Caco-2 (cell line): ENCODE measurements at regions not wholly inside any gene's neighbourhood (a gene's known extent, or its start where the extent isn't known, plus 50 kb on each side); places are given as distances from the start of the nearest gene placed in this dataset.

ENCODE experiments used
- BruUV-seq: library from RNA; stranded (reverse); fragments of 400-500 nt; replicated peaks from 2 replicates; lab custom pipeline; 2021; lab: Mats Ljungman, UMichigan
- CTCF ChIA-PET: fragments of 300-600 bp; sonication (Branson Sonifier 250); formaldehyde crosslinking; loops from one replicate; lab custom pipeline; 2022; ENCODE audit warnings: antibody characterized with exemption; lab: Charles Lee
- POLR2A ChIA-PET: fragments of 300-600 bp; sonication (Branson Sonifier 250); formaldehyde crosslinking; loops from one replicate; lab custom pipeline; 2022; ENCODE audit warnings: antibody characterized with exemption; lab: Charles Lee
- DNase-seq, 2 experiments: peaks; one replicate each; pipeline versions ENCODE4 v3.0.0 to v3.0.0-alpha.2; 2020 to 2022
- H3K27me3 ChIP-seq: replicated peaks from 2 replicates; pipeline ENCODE4 v1.6.0; 2011; ENCODE audit warnings: low read length; ENCODE audit not compliant: control insufficient read depth, insufficient read depth
- H3K36me3 ChIP-seq: 2 replicates; pipeline ENCODE4 v1.5.1; 2011; ENCODE audit warnings: low read length; ENCODE audit not compliant: control insufficient read depth, insufficient read depth
- H3K4me1 ChIP-seq: fragments of 250-450 bp; sonication (Bioruptor Pico); 2 replicates; pipeline ENCODE4 v1.5.1; 2020; ENCODE audit warnings: mild to moderate bottlenecking
- H3K4me3 ChIP-seq: 2 replicates; pipeline ENCODE4 v1.5.1; 2011; ENCODE audit warnings: low read depth, mild to moderate bottlenecking, control low read depth, low read length
- H3K9me3 ChIP-seq: fragments of 250-450 bp; sonication (Bioruptor Pico); 2 replicates; pipeline ENCODE4 v1.5.1; 2020; ENCODE audit warnings: mild to moderate bottlenecking, moderate library complexity
- H3K27ac Mint-ChIP-seq: one replicate; pipeline ENCODE4 v1.8.0; 2022; ENCODE audit warnings: mixed read lengths; ENCODE audit not compliant: unreplicated experiment
- H3K27me3 Mint-ChIP-seq: one replicate; pipeline ENCODE4 v1.8.0; 2022; ENCODE audit warnings: mixed read lengths; ENCODE audit not compliant: insufficient read depth, unreplicated experiment
- H3K36me3 Mint-ChIP-seq: one replicate; pipeline ENCODE4 v1.8.0; 2022; ENCODE audit warnings: mild to moderate bottlenecking, mixed read lengths; ENCODE audit not compliant: insufficient read depth, unreplicated experiment
- H3K4me1 Mint-ChIP-seq: one replicate; pipeline ENCODE4 v1.8.0; 2022; ENCODE audit warnings: low read depth, mixed read lengths; ENCODE audit not compliant: unreplicated experiment
- H3K4me3 Mint-ChIP-seq: one replicate; pipeline ENCODE4 v1.8.0; 2022; ENCODE audit warnings: mild to moderate bottlenecking, moderate library complexity, mixed read lengths; ENCODE audit not compliant: unreplicated experiment
- H3K9me3 Mint-ChIP-seq: one replicate; pipeline ENCODE4 v1.8.0; 2022; ENCODE audit warnings: mixed read lengths; ENCODE audit not compliant: unreplicated experiment
- intact Hi-C: fragments of 100-400 bp; cut with micrococcal nuclease; formaldehyde crosslinking; loops from one replicate; pipeline ENCODE4 v1.10.0; 2022; ENCODE audit not compliant: unreplicated experiment
- TF ChIP-seq, protein P1 (sequence below), 2 experiments: fragments of 200-600 bp in 1 of 2; IDR thresholded peaks; 1 replicate in 1 of 2; 2 replicates in 1 of 2; pipeline versions ENCODE4 v1.5.1 to v1.8.0; 2011 to 2022; ENCODE audit warnings: antibody characterized with exemption in 1 of 2, control low read depth in 1 of 2, inconsistent platforms in 1 of 2, low read depth in 1 of 2, low read length in 1 of 2, mild to moderate bottlenecking in 1 of 2, moderate library complexity in 1 of 2; ENCODE audit not compliant: insufficient read depth in 1 of 2, severe bottlenecking in 1 of 2, unreplicated experiment in 1 of 2

DNA sequence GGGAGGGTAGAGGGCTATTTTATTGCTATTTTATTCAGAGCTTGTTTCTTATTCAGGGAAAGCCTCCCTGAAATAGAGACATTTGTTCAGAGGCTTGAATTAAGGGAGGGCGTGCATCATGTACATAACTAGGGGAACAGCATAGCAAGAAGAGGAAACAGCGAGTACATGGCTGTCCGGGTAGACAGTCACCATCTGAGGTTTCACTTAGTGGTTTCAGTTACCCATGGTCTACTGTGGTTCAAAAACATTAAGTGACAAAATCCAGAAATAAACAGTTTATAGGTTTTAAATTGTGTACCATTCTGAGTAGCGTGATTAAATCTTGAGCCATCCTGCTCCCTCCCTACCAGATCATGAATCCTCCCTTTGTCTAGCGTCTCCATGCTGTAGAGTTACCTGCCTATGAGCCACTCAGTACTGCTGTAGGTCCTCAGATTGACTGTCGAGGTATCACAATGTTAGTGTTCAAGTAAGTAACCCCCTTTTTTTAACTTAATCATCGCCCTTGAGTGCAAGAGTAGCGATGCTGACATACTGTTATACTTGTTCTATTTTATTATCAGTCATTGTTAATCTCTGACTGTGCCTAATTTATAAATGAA, 791.5 kb downstream of the TFAP2A start:
- no peaks in the 10 kb centered on the region for H3K36me3 Mint-ChIP-seq
- CTCF ChIA-PET, result no interaction called here
- Histone ChIP-seq H3K27me3 (no peaks in the 10 kb centered on the region), H3K36me3 (no peaks in the 10 kb centered on the region), H3K4me1 (no peaks in the 10 kb centered on the region), H3K9me3 (no peaks in the 10 kb centered on the region; the same call in 1 of the 2 replicates), H3K4me3 (no peak overlapping the region)
- no peaks in the 10 kb centered on the region for H3K4me1 Mint-ChIP-seq
- TF ChIP-seq, protein P1, sequence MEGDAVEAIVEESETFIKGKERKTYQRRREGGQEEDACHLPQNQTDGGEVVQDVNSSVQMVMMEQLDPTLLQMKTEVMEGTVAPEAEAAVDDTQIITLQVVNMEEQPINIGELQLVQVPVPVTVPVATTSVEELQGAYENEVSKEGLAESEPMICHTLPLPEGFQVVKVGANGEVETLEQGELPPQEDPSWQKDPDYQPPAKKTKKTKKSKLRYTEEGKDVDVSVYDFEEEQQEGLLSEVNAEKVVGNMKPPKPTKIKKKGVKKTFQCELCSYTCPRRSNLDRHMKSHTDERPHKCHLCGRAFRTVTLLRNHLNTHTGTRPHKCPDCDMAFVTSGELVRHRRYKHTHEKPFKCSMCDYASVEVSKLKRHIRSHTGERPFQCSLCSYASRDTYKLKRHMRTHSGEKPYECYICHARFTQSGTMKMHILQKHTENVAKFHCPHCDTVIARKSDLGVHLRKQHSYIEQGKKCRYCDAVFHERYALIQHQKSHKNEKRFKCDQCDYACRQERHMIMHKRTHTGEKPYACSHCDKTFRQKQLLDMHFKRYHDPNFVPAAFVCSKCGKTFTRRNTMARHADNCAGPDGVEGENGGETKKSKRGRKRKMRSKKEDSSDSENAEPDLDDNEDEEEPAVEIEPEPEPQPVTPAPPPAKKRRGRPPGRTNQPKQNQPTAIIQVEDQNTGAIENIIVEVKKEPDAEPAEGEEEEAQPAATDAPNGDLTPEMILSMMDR (IDR thresholded peaks at IDR 0.05; ENCODE audit: insufficient read depth in 1 of 2, low read depth in 1 of 2, low read length in 1 of 2, severe bottlenecking in 1 of 2, unreplicated experiment in 1 of 2), result no peak
- H3K4me3 Mint-ChIP-seq, result no peak overlapping the region
- no peak for DNase-seq
- no peak overlapping the region for H3K27ac Mint-ChIP-seq
- no peaks in the 10 kb centered on the region for H3K9me3 Mint-ChIP-seq
- no peaks in the 10 kb centered on the region for H3K27me3 Mint-ChIP-seq
- intact Hi-C loops, result no loop called here
- BruUV-seq, result no TSS peak
- POLR2A ChIA-PET, result no interaction called here

DNA sequence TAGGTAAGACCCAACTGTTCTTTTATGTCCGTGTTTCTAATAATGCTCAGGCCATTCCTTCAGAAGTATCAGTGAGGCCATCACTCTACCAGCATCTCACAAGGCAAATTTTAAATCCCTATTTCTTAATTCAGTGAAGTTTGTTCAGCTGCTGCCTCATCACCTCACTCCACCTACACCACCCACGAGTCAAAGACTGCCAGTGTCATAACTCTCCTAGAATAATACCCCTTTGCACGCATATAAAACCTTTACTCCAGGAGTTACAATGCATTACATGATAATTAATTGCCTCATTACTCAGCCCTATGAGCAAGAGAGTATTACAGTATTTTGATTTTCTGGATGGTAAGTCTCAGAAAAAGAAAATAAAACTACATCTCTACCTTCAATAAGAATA, 793.6 kb downstream of the TFAP2A start:
- no peaks in the 10 kb centered on the region for H3K36me3 ChIP-seq
- no peak for DNase-seq
- no peaks in the 10 kb centered on the region for H3K27me3 ChIP-seq
- POLR2A ChIA-PET, result no interaction called here
- Mint-ChIP-seq H3K9me3 (no peaks in the 10 kb centered on the region), H3K27ac (no peak overlapping the region), H3K27me3 (no peaks in the 10 kb centered on the region), H3K4me1 (no peaks in the 10 kb centered on the region), H3K4me3 (no peak overlapping the region), H3K36me3 (no peaks in the 10 kb centered on the region)
- no peaks in the 10 kb centered on the region for H3K9me3 ChIP-seq
- no peaks in the 10 kb centered on the region for H3K4me1 ChIP-seq
- TF ChIP-seq, protein P1 (IDR thresholded peaks at IDR 0.05; ENCODE audit: insufficient read depth in 1 of 2, low read depth in 1 of 2, low read length in 1 of 2, severe bottlenecking in 1 of 2, unreplicated experiment in 1 of 2), result no peak
- CTCF ChIA-PET, result no interaction called here
- intact Hi-C loops, result no loop called here
- no peak overlapping the region for H3K4me3 ChIP-seq
- BruUV-seq, result no TSS peak

DNA sequence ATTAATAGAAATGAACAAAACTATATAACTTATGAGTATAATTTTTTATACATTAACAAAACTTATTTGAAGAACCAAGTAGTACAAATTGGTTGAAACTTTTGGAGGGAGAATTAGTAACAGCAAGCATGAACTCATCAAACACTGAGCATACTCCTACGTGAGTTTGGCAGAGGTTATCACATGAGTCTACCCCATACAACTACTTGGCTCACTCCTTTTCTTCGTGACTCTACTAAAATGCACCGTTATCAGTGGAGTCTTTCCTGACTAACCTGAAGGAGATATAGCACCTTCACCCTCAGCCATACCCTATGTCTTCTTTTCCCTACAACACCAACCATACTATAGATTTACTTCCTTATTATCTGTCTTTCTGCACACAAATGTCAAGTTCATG, 794.2 kb downstream of the TFAP2A start:
- H3K27me3 Mint-ChIP-seq, result no peaks in the 10 kb centered on the region
- no peak overlapping the region for H3K4me3 Mint-ChIP-seq
- no peaks in the 10 kb centered on the region for H3K36me3 Mint-ChIP-seq
- BruUV-seq, result no TSS peak
- H3K4me1 Mint-ChIP-seq, result no peaks in the 10 kb centered on the region
- Histone ChIP-seq H3K36me3 (no peaks in the 10 kb centered on the region), H3K27me3 (no peaks in the 10 kb centered on the region), H3K4me1 (no peaks in the 10 kb centered on the region), H3K4me3 (no peak overlapping the region), H3K9me3 (no peaks in the 10 kb centered on the region)
- CTCF ChIA-PET, result no interaction called here
- intact Hi-C loops, result no loop called here
- TF ChIP-seq, protein P1 (IDR thresholded peaks at IDR 0.05; ENCODE audit: insufficient read depth in 1 of 2, low read depth in 1 of 2, low read length in 1 of 2, severe bottlenecking in 1 of 2, unreplicated experiment in 1 of 2), result no peak
- H3K9me3 Mint-ChIP-seq, result no peaks in the 10 kb centered on the region
- DNase-seq, result no peak
- POLR2A ChIA-PET, result no interaction called here
- H3K27ac Mint-ChIP-seq, result no peak overlapping the region
